Right cardiac atrium (tissue), 5 donors: ENCODE measurements at regions not wholly inside any gene's neighbourhood (a gene's known extent, or its start where the extent isn't known, plus 50 kb on each side); places are given as distances from the start of the nearest gene placed in this dataset.
"Not testable (repeated sequence)": the region's sequence is repeated elsewhere in the genome, so short reads cannot be mapped to it uniquely, and the experiment has no call there.

ENCODE experiments used
- ATAC-seq, 2 donors: fragments of 200-7000 bp; cut with Tn5 transposase; one replicate each; pipeline versions ENCODE4 v1.8.0 to v1.9.1; 2020; ENCODE audit warnings: moderate library complexity in 2 of 2, mild to moderate bottlenecking in 1 of 2
- DNase-seq, 3 donors: peaks; one replicate each; pipeline ENCODE4 v3.0.0-alpha.2; 2020
- H3K27ac ChIP-seq: one replicate; pipeline ENCODE4 v1.5.1; 2013; ENCODE audit warnings: mild to moderate bottlenecking, low read length, control low read depth, moderate library complexity
- H3K27me3 ChIP-seq: one replicate; pipeline ENCODE4 v1.6.1; 2013; ENCODE audit not compliant: control insufficient read depth, insufficient read depth
- H3K4me1 ChIP-seq: one replicate; pipeline ENCODE4 v1.6.1; 2013; ENCODE audit warnings: low read length; ENCODE audit not compliant: control insufficient read depth, insufficient read depth
- H3K4me3 ChIP-seq: one replicate; pipeline ENCODE4 v1.5.1; 2013; ENCODE audit warnings: low read length, control low read depth
- H3K9me3 ChIP-seq: one replicate; pipeline ENCODE4 v1.6.1; 2013; ENCODE audit warnings: low read length; ENCODE audit not compliant: control insufficient read depth
- WGBS: extraction: QIAGEN DNeasy Blood & Tissue Kit; methylation state at CpG from one replicate; pipeline ENCODE4 v1.1.7; 2013; 5-methylcytosine and 5-hydroxymethylcytosine counted together
- intact Hi-C, 4 donors: fragments of 100-400 bp; cut with DNase I; formaldehyde crosslinking; loops; one replicate each; pipeline versions ENCODE4 v1.11.0 to v1.14.0; 2022 to 2023
- donor health status: healthy with polysubstance abuse.
- donor health status: DM: no; HTN: yes; CAD: no.
- donor health status: DM: no; HTN: no; CAD: no.
- donor health status: DM: no; HTN: yes; CAD: no; lungs with severe emphysema.
- donor health status: DM: yes; HTN: yes; CAD: no.

DNA sequence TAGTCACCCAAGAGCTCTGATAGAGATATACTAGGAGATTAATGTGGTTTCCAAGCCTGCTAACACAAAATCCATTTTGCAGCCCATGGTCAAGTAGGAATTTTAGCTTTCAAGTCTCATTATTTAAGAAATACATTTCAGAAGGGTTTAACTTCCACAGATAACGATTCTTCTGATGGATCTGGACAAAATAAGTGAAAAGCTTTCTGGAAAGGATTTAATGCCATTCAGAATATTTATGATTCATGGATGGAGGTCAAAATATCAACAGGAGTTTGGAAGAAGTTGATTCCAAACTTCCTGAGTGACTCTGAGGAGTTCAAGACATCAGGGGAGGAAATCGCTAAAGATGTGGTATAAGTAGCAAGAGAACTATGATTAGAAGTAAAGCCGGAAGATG lies 214.6 kb downstream of the ATXN7L3B start:
- no peak overlapping the region for H3K4me3 ChIP-seq
- WGBS = 73% methylated on average over 3 of the region's 3 CpGs
- intact Hi-C loops = no loop called here
- ATAC-seq (no peak), DNase-seq (no peak)
- H3K27me3 ChIP-seq = no peaks in the 10 kb centered on the region
- no peaks in the 10 kb centered on the region for H3K4me1 ChIP-seq
- no peak overlapping the region for H3K27ac ChIP-seq
- H3K9me3 ChIP-seq = no peaks in the 10 kb centered on the region

DNA sequence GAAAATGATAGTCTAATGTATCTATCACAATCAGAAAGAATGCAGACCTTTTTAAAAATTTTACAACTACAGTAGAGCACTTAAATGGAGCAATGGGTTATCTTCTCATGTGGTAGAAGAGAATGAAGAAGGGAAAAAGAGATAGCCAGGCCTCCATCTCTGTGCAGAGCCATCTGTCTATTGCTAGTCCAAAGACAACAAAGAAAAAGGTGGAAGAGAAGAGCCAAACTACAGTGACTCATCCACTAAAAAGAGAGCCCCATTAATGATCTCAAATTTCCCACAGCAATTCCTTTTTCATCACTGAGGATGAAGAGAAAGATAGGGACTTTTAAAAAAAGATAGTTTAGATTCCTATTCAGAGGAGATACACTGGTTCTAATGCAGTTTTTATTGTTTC lies 232.9 kb downstream of the ATXN7L3B start:
- ATAC-seq (no peak), DNase-seq (no peak)
- Histone ChIP-seq H3K4me3 (no peak overlapping the region), H3K9me3 (no peaks in the 10 kb centered on the region), H3K4me1 (no peaks in the 10 kb centered on the region), H3K27ac (no peak overlapping the region), H3K27me3 (no peaks in the 10 kb centered on the region)
- intact Hi-C loops = no loop called here

DNA sequence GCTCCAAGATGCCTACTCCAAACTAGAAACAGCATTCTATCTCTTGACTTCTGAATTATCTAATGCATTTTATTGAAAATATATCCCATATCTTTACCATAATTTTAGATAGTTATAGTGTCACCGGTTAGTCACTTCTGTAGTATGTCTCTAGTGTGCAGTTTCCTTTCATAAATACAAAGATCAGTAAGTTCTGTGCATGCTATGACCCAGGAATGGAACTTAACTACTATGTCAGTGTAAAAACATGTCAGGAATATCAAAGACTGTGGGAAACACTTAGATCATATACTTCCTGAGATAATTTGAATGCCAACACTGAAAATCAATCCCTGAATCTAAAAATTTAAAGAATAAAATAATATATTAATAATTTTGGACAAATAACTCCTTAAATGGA lies 237.6 kb downstream of the ATXN7L3B start:
- intact Hi-C loops = no loop called here
- no peaks in the 10 kb centered on the region for H3K9me3 ChIP-seq
- no peaks in the 10 kb centered on the region for H3K4me1 ChIP-seq
- DNase-seq (no peak), ATAC-seq (no peak)
- WGBS = 69% methylated on average over 1 of the region's 1 CpG
- H3K4me3 ChIP-seq = no peak overlapping the region
- H3K27ac ChIP-seq = no peak overlapping the region
- H3K27me3 ChIP-seq = no peaks in the 10 kb centered on the region

DNA sequence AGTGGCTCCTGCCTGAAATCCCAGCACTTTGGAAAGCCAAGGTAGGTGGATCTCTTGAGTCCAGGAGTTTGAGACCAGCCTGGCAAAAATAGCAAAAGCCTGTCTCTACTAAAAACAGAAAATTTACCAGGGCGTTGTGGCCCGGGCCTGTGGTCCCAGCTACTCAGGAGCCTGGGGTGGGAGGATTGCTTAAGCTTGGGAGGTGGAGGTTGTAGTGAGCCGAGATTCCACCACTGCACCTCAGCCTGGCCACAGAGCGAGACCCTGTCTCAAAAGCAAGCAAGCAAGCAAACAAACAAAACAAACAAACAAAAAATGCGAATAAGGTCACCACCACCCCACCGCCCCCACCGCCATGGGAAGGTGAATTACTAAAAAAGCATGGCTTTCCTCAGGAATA lies 238.7 kb downstream of the ATXN7L3B start:
- WGBS = 85% methylated on average over 7 of the region's 7 CpGs
- H3K4me1 ChIP-seq = no peaks in the 10 kb centered on the region
- no peak for ATAC-seq
- H3K27ac ChIP-seq = no peak overlapping the region
- H3K4me3 ChIP-seq = no peak overlapping the region
- intact Hi-C loops = no loop called here
- no peak for DNase-seq
- no peaks in the 10 kb centered on the region for H3K9me3 ChIP-seq
- H3K27me3 ChIP-seq = no peaks in the 10 kb centered on the region

DNA sequence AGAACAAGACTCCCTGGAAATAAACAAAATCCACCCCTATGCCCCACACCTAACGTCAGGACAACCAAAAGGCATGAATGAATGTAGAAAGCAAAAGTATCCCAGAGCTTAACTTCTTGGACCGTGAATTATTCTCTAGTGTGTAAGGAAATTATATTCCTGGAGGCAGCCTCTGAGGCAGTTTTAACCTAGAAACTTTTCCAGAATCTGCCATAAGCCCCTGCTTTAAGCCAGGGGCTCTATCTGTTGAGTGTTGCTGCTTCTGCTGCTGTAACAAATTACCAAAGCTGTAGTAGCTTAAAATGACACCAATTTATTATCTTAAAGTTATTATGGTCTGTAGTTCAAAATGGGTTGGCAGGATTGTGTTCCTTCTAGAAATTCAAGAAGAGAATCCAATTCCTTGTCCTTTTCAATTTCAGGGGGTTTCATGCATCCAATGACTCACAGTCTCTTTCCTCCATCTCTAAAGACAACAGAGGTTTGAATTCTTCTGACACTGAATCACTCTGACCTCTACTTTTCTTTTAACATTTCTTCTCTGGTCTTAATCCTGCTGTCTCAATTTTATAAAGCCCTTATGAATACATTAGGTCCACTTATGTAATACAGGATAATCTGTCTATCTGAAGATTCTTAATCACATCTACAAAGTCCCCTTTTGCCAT lies 242.7 kb downstream of the ATXN7L3B start:
- Histone ChIP-seq H3K4me1 (no peaks in the 10 kb centered on the region), H3K27ac (no peak overlapping the region), H3K4me3 (no peak overlapping the region), H3K27me3 (no peaks in the 10 kb centered on the region), H3K9me3 (no peaks in the 10 kb centered on the region)
- intact Hi-C loops = no loop called here
- WGBS = 75% methylated on average over 2 of the region's 2 CpGs
- DNase-seq = no peak
- ATAC-seq = no peak

DNA sequence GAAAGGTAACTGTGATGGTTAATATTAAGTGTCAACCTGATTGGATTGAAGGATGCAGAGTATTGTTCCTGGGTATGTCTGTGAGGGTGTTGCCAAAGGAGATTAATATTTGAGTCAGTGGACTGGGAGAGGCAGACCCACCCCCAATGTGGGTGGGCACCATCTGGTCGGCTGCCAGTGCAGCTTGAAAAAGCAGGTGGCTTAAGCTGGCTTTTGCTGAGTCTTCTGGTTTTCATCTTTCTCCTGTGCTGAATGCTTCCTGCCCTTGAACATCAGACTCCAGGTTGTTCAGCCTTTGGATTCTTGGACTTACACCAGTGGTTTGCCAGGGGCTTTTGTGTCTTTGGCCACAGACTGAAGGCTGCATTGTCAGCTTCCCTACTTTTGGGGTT lies 243.2 kb downstream of the ATXN7L3B start:
- H3K27ac ChIP-seq, H3K4me1 ChIP-seq, ATAC-seq, H3K9me3 ChIP-seq, DNase-seq, intact Hi-C loops, H3K27me3 ChIP-seq, H3K4me3 ChIP-seq: not testable (repeated sequence)
- WGBS = 27% methylated on average over 1 of the region's 1 CpG

DNA sequence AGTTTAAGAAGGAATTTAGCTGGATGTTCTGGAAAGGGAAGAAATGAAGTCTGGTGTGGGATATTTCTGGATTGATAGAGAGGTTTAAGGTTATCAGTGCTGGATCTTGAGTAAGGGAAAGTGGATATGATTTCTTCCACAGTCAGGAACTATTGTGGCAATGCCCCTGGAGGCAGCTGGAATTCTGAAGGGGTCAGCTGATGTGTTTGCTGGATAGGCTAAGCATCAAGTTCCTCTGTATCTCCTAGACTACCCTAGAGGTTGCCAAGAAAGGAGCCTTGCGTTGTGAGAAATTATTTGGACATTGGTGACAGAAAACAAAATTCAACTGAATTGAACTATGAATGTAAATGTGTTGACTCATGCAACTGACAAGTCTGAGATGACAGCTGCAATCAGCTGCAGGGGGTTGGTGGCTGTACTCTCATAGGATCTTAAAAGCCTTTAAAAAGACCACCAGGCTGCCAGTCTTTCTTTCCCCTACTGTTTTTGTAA lies 244.4 kb downstream of the ATXN7L3B start:
- 48% methylated on average over 1 of the region's 1 CpG for WGBS
- Histone ChIP-seq H3K4me3 (no peak overlapping the region), H3K27me3 (no peaks in the 10 kb centered on the region), H3K4me1 (no peaks in the 10 kb centered on the region), H3K9me3 (no peaks in the 10 kb centered on the region), H3K27ac (no peak overlapping the region)
- intact Hi-C loops = no loop called here
- no peak for DNase-seq
- no peak for ATAC-seq

DNA sequence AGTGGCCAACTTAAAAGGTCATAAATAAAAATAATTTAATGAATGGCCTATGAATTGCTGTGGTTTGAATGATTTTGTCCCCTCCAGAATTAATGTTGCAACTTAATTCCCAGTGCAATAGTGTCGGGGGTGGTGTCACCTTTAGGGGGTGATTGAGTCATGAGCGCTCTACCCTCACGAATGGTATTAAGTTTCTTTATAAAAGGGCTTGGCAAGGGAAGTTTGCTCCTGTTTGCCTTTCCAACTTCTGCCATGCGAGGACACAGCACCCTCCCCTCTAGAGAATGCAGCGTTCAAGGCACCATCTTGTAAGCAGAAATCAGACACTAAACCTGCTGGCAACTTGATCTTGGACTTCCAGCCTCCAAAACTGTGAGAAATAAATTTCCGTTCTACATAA lies 253.3 kb downstream of the ATXN7L3B start:
- intact Hi-C loops = no loop called here
- WGBS = 83% methylated on average over 6 of the region's 6 CpGs
- no peaks in the 10 kb centered on the region for H3K9me3 ChIP-seq
- no peak for ATAC-seq
- H3K4me1 ChIP-seq = no peaks in the 10 kb centered on the region
- no peak for DNase-seq
- H3K27ac ChIP-seq = no peak overlapping the region
- H3K27me3 ChIP-seq = no peaks in the 10 kb centered on the region
- no peak overlapping the region for H3K4me3 ChIP-seq

DNA sequence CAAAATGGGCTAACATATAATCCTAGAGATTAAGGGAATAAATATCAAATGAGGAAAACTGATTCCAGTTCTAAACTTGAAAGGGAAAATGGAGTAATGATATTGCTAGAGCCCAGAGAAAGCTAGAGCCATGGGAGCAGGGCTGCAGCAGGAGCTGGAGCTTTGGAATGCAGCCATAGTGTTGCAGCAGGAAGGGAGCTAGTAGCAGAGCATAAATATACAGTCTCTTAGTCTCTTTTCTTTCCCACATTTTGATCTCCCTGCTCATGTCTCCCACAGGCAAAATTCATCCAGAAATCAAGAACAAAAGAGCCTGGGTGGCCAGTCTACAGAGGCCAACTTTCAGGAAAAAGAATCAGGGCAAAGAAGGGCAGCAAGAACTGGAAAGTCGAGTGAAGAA lies 253.7 kb downstream of the ATXN7L3B start:
- no peak overlapping the region for H3K27ac ChIP-seq
- no peaks in the 10 kb centered on the region for H3K4me1 ChIP-seq
- no peak overlapping the region for H3K4me3 ChIP-seq
- no peaks in the 10 kb centered on the region for H3K27me3 ChIP-seq
- DNase-seq (no peak), ATAC-seq (no peak)
- 38% methylated on average over 1 of the region's 1 CpG for WGBS
- intact Hi-C loops = no loop called here
- H3K9me3 ChIP-seq = no peaks in the 10 kb centered on the region

DNA sequence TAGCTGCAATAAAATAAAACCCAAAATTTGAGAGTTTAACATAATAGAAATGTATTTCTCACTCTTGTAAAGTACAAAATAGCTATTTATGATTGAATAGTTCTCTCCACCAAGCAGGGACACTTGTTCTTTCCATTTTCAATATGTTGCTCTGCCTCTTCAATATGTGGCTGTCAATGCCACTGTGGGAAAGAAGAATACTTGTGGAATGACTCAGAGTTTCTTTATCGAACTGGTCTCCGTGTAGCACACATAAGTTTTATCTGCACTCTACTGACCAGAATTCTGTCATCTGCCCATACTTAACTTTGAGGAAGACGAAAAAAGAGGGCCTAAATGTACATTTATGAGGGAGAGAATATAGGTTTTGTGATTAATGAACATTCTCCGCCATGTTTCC lies 256.9 kb downstream of the ATXN7L3B start:
- ATAC-seq = no peak
- intact Hi-C loops = no loop called here
- Histone ChIP-seq H3K4me3 (no peak overlapping the region), H3K27me3 (no peaks in the 10 kb centered on the region), H3K27ac (no peak overlapping the region), H3K4me1 (no peaks in the 10 kb centered on the region), H3K9me3 (no peaks in the 10 kb centered on the region)
- 57% methylated on average over 4 of the region's 4 CpGs for WGBS
- DNase-seq = no peak

DNA sequence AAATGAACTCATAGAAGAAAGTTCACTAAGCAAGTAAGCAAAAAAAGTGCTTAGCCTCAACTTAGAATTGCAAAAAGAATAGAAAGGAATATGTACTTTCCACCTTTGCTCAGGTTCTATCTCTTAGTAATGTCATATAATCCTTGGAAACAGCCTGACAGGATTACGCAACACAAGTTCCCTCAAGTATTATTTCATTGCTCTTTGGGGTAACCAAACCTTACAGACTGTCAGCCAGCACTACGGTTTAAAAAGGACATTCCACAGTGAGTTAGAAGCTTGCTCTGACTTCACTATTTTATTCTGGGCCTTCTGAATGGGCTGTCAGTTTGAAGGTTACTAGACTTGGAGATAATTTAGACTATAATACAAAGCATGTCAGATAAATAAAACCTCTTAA lies 264.0 kb downstream of the ATXN7L3B start:
- H3K9me3 ChIP-seq = no peaks in the 10 kb centered on the region
- H3K27me3 ChIP-seq = no peaks in the 10 kb centered on the region
- no peaks in the 10 kb centered on the region for H3K4me1 ChIP-seq
- ATAC-seq = no peak
- intact Hi-C loops = no loop called here
- WGBS = 68% methylated on average over 2 of the region's 2 CpGs
- no peak overlapping the region for H3K27ac ChIP-seq
- no peak for DNase-seq
- H3K4me3 ChIP-seq = no peak overlapping the region
